NK-92 treated with Interleukin-12 subunit alpha and Interleukin-12 subunit beta, amount 100 ng/mL, for 24 hours (cell line): ENCODE measurements at regions not wholly inside any gene's neighbourhood (a gene's known extent, or its start where the extent isn't known, plus 50 kb on each side); places are given as distances from the start of the nearest gene placed in this dataset.

Experiments used
- DNase-seq: peaks from one replicate; lab custom pipeline; 2025; lab: John Stamatoyannopoulos, UW

DNA sequence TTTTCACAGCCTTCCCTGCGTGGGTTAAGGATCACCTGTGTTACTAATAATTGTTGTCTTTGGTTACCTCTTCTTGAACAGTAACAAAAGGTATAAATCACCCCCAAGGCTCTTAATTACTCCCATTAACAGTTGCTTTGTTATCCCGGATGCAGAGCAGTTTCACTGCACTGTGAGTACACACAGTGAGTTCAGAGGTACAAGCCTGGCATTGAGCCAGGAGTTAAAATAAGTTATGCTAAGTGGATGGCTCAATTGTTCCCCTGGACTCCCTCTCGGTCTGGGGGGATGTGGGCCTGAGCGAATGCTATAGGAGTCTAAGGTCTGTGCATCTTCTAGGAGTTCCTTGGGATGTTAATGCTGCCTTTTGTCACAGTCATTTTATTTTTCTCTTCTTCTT lies 258.3 kb downstream of the ATG4C start:
- DNase-seq, result no peak

DNA sequence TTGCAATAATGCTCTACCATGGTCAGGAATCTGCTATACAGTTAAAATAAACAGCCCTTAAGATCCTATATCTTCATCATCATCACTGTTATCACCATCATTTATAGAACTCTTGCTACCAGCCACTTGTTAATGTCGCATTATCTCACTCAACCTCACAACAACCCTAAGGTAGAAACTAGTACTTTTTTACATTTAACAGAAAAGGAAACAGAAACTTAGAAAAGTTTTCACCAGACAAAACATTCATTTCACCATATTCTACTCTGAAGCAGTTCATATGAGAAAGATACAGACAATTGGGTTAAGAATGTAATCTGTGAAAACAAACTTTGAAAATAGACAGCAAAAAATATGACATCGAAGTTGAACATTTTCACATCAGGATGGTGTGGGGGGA lies 262.6 kb downstream of the ATG4C start:
- DNase-seq, result no peak

DNA sequence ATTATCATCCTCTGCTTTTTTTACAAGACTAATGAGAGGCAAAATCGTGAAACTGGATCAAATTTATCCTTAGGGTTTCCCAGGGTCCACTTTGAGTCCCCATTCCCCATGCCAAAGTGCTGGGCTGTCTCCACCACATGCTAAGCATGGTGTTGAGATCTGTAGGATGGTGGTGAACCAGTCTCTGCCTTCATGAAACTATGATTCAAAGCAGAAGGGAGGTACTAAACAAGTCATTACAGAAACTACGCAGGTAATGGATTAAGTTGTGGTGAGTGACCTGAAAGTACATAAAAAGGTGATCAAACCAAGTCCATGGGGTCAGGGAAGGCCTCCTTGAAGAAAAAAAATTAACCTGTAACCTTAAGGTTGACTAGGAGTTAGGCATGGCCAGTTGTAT lies 265.2 kb downstream of the ATG4C start:
- no peak for DNase-seq

DNA sequence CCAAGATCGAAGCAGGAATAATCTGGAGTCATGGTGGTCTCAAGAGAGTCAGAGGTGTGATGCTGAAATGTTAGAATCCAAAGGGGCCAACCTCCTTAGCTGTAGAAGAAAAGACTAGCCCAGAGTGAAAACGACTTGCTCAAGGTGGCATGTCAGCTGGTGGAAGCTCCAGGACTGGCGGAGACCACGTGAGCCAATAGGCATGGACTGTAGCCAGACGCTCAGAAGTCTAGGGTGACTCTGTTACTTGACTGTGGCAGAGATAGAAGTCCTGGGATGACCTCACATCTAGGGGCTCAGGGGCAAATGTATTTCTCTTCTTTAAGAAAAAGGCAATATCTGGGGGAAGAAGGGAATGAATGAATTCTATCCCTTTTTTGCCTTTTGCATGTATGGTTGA lies 267.4 kb downstream of the ATG4C start:
- DNase-seq, result no peak

DNA sequence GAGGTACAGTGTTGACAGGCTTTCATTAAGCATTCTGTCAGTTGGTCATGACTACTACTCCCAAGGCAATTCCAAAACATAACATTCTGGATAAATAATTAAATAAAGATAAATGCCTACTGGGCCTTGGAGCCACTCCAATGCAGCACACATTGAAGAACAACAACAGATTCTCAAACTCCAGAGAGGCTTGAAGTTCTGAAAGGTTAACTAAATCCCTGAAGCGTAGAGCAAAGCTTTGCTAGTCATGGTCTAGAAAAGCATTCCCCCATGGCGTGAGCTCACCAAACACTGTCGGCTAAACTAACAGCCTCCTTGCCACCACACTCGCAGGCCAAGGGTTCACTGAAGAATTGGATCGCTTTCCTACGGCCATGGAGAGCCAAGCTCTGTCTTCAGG lies 268.0 kb downstream of the ATG4C start:
- DNase-seq, result no peak

DNA sequence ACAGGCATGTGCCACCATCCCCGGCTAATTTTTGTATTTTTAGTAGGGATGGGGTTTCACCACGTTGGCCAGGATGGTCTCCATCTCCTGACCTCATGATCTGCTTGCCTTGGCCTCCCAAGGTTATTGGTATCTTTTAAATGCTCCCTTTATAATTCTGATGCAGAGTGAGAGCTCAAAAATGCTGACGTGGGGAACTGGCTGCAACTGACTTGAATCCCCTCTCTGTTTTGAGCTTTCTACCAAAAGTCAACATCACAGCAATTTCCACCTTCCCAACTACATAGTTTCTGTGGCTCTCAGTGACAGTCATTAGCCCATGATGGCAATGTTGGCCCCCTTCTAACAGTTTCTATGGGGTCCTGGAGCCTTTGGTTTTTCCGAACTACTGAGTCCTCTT lies 268.2 kb upstream of the FOXD3 start:
- no peak for DNase-seq

DNA sequence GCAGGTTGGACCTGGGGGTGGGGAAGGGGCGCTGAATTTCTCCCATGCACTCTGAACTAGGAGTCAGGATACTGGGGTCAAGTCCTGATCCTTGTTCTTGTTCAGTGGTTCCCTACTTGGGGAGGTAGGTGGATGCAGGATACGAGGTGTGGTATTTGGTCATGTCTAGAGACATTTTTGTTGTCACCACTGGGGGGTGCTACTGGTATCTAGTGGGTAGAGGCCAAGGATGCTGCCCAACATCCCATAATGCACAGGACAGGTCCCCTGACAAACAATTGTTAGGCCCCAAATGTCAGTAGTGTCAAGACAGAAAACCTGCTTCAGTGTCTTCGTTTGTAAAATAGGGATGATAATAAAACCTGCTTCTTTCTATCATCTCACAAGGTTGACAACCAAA lies 259.0 kb upstream of the FOXD3 start:
- no peak for DNase-seq

DNA sequence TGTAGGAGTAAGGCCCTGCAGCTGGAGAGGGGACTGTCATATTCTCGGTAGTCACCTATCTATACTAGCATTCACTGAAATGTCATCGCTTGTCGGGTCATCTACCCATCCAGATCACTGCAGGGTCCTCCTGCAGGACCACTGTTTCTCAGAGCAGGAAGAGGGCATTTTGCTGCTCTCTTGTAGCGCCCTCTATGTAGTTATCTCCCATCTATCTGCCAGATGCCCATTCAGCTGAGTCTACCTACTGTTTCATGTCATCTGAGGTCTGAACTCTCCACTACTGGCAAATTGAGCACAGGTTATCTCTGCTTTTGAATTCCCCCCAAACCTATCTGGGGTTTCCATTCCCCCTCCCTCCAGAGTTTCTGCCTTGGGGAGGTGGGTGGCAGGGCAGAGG lies 258.2 kb upstream of the FOXD3 start:
- DNase-seq, result no peak

DNA sequence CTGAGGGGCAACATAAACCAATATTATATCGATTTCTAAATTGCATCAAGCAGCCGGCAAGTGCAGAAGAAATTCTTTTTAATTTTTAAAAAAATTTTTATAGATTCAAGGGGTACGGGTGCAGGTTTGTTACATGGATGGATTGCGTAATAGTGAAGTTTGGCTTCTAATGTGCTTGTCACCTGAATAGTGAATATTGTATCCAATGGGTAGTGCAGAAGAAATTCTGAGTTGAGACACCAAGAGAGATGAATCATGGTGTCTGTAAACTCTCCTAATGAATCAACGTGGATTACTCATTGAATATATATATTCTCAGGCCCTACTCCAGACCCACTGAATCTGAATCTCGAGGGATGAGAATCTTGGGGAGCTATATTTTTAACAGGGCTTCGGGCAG lies 253.7 kb upstream of the FOXD3 start:
- DNase-seq, result no peak

DNA sequence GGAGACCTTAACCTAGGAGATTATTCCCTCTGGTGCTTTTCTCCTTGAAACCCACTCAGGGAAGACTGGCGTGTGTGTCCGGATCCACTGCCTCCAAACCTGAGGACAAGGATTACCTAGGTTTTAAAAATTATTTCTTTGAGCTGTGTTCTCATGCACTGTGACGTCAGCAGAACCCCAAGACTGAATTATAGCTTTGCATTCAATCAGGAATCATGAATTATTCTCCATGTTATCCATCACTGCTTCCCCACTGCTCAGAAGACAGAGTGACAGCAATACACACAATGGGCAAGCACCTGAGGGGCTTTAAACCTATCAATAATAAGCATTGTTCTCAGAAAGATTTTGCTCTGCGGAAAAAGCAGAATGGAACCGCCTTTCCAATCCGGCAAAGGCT lies 253.2 kb upstream of the FOXD3 start:
- no peak for DNase-seq

DNA sequence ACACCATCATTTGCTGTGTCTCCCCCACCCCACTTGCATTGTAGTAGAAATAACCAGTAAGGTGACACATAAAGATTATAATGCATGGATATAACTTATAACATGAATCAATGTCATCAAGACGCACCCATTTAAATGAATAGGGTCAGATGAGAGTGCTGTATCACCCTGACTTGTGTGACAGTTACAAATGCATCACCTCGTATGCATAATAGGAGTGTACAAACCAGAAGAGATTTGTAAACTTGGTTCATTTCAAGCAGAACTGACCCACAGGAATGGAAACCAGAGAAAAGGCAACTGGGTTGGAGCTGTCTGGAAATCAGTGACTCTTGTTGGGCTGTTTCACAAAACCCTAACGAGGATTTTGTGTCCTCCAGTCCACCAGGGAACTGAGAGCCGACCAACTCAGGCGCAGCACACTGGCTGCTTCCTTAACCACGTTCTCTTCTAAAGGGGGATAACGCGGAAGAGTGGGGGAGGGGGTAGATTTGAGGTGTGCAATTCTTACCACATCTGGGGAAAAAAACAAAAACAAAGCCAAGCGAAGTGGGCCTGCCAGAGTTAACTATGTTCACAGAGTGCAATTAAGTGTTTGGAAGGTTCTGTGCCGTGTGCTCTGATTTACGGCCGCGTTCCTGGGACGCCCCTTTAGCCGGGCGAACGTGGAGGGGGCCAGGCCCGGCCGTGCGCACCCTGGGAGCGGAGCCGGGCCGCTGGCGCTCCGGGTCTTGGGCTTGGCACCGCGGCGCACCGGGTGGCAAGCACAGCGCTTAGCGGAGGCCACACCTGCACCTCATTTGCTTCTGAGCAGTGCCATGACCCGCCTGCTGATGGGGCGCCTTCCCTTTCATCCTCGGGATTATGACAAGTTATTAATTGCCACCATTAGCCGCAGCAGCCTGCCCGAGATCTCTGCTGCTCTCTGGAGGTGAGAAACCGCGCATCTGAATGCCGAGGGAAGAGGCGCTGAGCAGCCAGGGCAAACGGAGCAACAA lies 248.8 kb upstream of the FOXD3 start:
- no peak for DNase-seq

DNA sequence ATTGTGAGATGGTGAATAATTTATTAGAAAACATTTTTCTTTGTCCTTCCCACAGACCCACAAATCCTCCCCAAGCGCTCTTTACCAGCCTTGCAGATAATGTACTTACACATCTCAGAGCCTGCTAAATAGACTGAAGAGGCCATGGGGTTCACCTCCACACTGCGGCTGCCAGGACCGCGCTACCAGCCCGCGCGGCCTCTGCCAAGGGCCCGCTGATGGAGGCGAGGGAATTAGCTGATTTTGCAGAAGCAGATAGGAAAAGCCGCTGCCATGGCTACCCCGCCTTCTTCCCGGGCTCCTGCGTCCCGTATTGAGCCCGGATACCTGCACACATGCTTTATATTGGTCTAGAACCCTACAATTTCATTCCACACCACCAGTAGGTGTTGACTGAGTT lies 248.0 kb upstream of the FOXD3 start:
- no peak for DNase-seq

DNA sequence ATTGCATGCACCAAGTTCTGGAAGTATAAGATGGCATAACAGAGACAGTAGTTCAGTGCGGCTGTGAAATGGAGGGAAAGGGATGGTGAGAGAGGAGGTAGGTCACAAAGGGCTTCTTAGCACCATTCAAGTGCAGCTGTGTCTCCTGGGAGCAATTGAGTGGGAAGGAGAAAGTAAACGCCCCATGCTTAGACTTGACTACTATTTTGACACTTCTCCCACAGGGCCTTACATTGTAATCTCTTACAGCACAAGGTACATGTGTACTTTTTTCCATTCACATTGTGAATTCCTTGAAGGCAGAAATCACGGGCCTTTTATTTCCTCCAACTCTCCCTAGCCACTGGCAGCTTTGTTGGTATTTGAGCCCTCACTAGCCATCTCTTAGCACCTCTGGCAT lies 239.6 kb upstream of the FOXD3 start:
- DNase-seq, result no peak

DNA sequence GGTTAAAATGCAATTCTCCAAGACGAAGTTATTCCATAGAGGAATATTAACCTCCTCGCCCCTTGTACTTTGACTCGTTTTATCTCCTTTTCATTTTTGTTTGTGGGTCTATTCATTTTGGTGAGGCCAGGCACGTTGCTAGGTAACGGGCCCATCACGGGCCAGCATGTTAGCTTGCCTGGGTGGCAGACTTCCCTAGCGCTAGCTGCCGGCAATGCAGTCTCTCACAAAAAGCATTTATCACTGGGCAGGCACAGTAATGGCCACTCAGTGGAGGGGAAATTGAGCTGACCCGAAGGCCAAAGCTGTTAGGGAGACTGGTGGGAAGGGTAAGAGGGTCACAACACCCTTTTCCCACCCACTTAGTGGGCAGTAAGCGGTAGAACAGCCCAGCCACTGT lies 234.4 kb upstream of the FOXD3 start:
- DNase-seq, result no peak

DNA sequence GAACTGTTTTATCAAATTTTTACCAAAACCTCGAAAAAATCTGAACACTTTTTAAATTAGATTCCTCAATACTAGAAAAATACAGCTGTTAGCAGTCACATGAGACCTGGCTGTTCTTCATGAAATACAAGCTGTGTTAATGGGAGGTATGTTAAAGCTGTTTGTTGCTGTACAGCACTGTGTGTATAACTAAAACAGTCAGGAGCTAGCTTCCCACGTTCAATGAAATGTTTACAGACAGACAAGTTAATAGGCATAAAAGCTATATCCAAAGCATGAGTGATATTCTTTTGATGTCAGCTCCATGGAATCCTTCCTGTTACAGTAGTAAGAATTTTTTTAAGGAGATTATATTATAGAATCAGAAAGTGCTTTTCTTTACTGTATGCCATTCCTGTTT lies 223.2 kb upstream of the FOXD3 start:
- DNase-seq, result no peak

DNA sequence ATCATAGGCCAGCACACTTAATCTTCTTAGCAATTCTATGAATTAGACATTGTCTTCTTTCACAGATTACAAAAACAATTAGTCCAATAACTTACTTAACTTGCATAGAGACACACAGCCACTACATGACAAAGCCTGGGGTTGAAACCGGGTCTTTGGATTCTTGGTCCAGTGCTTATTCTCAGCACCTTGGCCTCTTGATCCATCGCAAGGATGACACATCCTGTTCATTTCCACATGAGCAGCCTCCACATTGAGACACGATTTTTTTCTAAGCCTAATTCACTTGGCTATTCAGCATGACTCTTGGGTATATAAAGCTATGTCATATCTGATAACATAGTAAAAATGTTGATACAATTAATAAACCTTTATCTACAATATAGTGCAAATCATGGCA lies 221.0 kb upstream of the FOXD3 start:
- no peak for DNase-seq

DNA sequence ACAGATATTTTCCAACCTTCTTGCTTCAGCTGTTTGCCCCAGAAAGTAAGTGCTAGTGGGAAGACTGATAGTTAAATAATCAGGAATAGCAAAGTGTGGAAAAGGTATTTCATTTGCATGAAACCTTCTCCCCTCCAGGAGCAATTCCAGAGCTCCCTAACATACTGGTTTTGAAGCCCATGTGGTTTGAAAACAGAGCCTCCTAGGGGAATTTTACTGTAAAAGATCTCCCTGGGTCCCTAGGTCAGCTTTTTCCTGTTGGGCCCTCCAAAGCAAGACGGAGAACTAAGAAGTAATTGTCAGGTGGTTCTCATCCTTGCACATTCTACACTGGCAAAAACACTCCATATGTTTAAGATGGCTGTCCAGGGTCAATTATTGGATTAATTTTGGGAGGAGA lies 218.7 kb upstream of the FOXD3 start:
- DNase-seq, result no peak

DNA sequence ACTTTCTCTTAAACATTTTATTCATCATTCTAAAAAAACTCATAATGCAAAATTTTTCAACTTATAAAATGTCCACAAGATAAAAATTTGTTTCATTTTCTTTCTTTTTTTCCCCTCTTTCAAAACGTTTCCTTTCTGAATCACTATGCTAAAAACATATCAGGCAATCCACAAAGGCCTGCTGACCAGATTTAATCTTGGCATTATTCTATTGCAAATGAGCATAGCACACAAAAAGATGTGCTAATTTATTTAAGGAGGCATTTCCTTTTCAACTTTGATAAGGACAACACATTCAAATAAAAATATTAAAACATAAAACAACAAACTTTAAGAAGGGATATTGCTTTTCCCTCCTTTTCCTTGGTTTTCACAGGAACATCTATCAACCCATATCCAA lies 215.3 kb upstream of the FOXD3 start:
- no peak for DNase-seq

DNA sequence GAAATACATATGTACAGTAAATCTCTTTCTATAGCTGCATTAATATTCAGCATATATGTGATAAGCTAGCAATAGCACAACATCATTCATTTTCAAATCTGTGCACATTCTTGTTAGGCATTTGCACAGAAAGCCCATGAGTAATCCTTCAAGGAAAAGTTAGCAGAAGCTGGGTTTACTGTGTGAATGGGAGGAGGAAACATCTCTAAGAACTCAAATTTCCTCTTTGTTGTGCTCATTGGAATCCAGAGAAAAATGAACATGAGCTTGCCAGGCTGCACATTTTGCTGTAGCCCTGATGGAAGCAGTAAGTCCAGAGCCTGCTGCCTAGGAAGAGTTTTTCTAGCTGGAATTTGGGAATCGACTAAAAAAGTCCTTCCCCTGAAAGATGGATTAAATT lies 214.2 kb upstream of the FOXD3 start:
- DNase-seq, result no peak

DNA sequence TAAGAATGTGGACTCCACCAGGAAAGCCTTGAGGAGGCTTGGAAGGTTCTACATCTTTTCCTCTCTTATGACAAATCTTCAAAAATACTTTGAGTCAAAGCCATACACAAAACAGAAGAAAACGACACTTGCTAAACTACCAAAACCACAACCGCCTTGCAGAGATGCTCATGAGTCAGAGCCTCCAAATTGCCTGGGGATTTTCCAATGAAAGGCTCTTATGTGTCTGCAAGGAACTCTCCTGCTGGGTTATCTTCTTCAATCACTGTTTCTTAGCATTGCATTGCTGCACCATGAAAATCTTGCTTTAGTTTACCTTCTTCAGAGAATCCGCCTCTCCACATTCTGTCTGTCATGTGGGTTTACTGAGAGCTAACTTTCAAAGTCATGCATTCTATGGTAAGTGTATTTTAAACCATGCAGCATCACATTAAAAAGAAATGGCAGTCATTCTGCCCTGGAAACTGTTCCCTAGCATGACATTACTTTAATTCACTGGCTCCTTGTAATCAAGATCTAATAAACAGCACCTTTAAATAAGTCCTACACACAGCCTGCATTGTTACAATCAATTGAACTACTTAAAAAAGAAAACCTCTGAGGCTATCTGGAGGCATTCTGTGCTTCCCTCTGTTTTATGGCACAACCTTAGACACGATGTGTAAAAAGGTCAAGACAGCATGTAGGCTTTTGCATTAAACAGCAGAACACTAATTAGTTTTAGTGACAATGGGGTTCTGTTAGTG lies 210.0 kb upstream of the FOXD3 start:
- DNase-seq, result peak; percentile 3

DNA sequence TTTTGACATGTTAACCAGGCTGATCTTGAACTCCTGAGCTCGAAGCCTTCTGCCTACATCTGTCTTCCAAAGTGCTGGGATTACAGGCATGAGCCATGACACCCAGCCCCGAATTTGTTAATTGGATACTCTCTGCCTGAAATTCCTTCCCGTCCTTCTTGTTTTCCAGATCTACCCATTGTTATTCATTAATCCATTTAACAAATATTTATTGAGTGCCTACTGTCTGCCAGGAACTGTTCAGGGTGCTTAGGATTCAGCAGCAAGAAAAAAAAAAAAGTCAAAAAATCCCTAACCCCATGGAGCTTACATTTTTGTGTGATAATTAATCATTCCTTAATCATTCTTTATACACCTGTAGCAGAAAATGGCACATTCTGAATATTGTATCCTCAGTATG lies 206.8 kb upstream of the FOXD3 start:
- DNase-seq, result no peak

DNA sequence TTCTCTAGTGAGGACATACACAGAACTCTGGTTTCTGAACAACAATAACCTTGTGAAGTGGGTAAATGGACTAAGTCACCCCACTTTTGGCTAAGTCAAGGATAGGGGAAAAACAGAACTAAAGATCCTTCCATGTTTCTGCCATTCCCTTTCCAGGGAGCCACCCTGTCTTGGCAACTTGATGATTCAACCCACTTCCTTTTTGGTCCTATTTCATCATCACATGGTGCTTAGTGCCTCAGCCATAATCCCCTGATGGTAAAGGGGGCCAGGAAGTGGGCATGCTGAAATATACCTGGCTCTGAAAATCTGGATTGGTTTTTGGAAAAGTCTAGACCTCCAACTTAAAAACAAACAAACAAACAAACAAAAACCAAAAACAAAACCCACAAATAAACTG lies 206.4 kb upstream of the FOXD3 start:
- DNase-seq, result no peak

DNA sequence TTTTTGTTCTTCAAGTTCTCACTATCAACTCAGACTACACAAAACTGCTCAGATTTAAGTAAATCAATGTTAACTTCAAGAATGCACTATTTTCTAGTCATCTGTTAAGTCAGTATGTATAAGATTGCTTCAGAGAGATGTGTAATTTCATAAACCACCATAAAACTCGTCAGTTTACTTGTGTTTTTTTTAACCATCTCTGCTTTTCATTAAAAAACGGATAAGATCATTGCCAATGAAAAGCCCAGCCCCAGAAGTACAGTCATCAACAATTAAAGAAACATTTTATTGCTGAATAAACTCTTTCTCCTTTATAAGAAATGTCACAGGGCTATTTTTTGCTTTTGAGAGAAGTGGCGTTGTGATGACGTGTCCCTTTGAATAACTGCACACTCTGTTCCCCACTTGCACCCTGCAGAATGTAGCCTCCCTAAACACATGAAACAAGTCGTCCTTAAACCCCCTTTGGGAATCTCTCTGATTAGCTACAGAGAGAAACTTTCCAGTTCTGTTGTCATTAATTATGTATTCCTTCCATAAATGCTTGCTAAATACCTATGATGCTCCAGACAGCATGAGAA lies 202.7 kb upstream of the FOXD3 start:
- DNase-seq, result no peak
